Stimulated activated CD8-positive, alpha-beta memory T cell treated with anti-CD3 and anti-CD28 coated beads, Interleukin-7, amount 100 ng/mL, for 4 hours (primary cell): ENCODE measurements at regions not wholly inside any gene's neighbourhood (a gene's known extent, or its start where the extent isn't known, plus 50 kb on each side); places are given as distances from the start of the nearest gene placed in this dataset.

Source experiments
- DNase-seq, 2 donors: peaks; one replicate each; pipeline ENCODE4 v3.0.0-alpha.2; 2020; ENCODE audit warnings: low read depth in 2 of 2

DNA sequence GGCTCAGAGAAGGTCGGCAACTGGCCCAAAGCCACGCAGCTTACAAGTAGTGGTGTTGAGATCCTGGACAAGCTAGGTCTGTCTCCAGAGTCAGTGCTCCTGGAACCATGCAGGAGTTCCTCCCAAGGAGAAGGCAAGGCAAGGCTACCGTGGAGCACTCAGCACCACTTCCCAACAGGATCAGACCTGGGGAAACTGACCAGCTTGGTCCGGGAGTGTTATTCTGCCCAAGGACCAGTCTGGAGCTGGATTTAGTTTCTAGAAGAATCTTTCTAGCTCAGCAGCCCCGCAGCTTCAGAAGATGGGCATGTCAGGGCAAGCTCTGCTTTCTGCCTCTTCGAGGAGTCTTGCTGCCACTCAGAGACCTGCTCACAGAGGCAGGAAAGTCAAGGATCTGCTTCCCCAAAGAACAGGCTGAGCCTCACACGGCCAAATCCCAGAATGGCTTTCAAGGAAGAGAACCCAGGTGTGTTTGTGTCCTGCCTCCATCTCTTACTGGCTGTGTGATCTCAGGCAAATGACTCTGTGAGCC, 302.8 kb downstream of the MATN1 start:
- no peak for DNase-seq

DNA sequence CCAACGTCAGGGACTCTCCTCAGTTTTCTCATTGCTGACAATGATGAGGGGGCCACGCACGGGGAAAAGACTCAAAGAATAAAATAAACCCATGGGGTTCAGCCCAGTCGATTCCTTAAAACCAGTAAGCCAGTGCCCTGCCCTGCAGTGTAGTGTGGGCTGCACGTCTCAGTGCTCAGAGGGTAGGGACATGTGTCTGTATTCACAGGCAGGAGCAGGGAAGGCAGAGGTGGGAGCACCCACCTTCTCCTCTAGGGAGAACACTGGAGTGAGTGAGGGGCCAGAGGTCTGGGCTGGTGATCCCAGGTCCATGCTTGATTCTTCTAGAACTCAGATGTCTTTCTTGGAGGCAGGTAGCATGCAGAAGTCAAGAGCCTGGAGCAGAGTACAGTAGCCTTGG, 303.6 kb downstream of the MATN1 start:
- no peak for DNase-seq

GRCh38 chr1:30418939-30419720, 304.3 kb downstream of the MATN1 start:
- no peak for DNase-seq

GRCh38 chr1:30418061-30418938, 305.1 kb downstream of the MATN1 start:
- DNase-seq, result no peak

- no peak for DNase-seq
Measured at GRCh38 chr1:30417701-30418046, 305.7 kb downstream of the MATN1 start.

- no peak for DNase-seq
Measured at GRCh38 chr1:30417001-30417700, 306.2 kb downstream of the MATN1 start.

DNA sequence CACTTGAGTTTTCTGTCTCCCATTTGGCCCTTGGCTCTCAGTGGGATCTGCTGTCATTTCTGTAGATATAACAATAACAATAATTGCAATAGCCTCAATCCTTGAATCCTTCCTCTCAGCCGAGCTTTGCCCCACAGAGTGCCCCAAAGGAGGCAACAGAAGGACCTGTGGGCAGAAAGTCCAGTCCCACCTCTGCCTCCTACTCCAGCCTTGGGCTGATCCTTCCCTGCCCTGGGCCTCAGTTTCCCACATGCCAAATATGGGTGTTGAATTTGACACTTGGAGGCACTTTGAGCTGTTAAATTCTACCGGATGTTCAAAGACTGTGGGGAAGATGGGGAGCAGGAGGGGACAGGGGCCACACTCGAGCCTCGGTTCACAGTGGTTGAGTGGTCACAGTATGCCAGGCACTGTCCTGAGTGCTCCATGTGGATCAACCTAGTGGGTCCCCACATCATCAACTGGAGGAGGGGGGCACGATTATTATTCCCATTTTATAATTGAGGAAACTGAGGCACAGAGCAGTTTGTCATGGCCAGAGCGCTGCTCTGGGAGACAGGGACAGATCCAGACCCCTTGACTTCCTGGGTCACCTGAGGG, 307.1 kb downstream of the MATN1 start:
- DNase-seq, result no peak

DNA sequence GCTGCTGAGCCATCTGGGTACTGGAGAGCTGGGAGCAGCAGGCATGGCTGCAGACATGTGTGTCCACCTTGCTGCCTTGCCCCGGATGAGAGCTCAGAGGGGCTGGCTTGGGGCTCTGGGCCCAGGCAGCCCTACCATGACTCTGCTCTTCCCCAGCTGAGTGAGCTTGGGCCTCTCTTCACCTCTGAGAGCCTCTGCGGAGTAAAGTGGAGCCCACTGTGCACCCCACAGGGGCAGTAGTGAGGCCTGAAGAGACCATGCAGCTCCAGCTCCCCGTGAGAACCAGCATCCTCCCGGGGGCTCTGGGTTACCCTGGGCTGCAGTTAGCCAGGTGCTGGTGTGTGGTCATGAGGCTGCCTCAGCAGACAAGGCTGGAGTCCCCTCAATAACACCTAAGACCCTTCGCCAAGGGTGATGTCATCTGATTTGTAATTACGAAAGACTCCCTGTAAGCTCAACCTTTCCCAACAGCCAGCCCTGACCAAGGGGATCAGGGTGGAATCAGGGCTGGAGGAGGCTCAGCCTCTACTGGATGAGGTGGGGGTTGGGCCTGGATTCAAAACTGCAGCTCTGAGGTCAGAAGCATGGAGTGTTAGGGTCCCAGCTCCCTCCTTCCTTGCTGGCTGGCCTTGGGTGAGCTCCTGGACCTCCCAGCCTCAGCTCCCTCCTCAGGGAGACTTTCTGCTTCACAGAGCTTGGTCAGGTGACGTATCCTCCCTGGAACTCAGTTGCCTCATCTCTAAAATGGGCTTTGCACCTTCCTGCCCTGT, 308.0 kb downstream of the MATN1 start:
- no peak for DNase-seq

DNA sequence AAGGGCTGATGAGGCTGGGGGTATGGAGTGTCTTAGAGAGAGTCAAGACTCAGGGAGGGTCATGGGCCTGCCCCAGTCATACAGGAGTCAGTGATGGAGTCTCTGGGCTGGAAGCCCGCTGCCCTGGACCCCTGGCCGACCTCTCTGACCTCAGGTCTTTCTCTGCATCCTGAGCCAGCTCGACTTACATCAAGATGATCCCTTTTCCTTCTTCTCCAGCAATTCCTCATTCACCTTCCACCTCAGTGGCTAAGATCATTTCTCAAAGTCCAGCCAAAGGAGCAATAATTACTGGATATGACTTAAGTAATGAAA, 308.6 kb downstream of the MATN1 start:
- no peak for DNase-seq

DNA sequence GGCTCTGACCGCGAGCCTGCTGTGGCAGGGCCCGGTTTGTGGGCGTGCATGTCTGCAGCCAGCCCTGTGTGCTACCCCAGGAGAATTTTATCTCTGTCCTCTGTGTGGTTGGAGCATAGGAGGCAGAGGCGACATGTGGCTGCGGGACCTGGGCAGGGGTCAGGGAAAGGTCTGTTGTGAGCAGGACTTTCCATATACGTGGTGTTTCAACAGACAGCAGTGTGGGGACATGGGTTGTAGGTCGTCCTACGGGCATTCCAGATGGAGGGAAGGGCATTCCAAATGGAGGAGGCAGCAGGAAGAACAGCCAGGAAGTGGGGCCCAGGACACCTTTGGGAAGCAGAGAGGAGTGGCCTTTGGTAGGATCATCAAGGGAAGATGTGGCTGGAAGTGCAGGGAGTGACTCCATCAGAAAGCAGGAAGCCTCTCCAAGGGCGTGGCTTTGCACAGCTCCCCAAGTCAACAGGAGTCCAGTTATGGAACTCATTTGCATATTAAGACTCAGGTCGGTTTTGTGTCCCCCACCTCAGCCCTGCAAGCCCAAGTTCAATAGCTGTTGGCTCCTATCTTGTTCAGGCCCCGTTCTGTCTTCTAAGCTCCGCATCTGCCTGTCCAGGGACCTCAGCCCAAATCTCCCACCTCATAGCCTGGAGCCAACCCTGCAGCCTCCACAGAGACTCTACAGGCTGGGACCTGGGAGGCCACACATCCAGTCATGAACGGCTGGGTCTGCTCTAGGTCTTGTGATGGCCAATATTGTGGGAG, 309.1 kb downstream of the MATN1 start:
- DNase-seq, result no peak

DNA sequence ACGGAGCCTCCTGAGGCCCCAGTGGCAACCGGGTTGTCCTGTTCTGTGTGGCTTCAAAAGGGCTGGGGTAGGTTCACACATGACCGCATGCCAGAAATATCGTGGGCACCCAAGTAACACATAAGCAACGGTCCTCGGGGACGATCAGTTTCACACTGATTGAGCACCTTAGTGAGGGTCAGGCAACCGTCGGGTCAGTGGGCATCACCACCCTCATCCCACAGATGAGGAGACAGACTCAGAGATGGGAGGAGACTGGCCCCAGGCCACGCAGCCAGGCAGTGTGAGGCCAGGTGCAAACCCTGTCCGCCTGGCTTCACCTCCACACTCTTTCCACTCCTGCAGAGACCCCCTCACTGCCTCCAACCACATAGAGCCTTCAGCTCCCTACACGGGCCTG, 309.8 kb downstream of the MATN1 start:
- DNase-seq, result no peak

GRCh38 chr1:30413111-30413440, 310.3 kb downstream of the MATN1 start:
- no peak for DNase-seq

DNA sequence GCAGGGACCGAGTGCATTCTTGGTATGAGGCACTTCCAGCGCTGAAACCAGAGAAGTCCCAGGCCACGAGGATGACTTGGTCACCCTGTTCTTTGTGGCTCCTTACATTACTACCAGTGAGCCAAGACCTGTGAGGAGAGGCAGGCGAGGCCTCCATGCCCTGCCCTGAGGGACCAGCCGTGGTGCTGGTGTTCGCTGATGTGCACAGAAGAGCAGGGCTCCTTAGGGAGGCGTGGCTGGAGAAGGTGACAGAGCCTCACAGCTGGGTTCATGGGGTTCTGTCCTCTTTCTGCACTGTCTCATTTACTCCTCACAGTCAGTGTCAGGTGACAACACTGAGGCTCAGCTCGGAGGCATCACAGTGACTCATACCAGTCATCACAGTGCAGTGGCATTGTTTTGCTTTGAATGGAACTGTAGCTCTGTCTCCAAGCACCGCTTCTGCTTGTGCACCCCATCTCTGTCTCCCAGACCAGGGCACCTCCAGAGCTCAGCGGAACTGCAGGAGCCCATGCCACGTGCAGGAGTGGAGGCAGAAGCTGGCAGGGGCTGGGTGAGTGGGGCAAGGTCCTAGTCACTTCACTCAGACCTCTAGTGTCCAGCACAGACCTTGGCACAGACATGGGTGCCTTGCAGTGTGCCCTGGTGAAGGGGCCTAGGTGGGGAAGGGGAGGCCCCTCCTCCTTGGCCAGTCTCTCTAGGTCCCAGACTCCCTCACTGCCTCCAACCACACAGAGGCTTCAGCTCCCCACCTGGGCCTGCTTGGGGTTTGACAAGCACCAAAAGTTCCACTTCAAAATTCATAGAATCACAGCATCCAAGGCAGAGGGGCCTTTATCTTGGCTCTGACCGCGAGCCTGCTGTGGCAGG, 310.9 kb downstream of the MATN1 start:
- DNase-seq, result no peak

DNA sequence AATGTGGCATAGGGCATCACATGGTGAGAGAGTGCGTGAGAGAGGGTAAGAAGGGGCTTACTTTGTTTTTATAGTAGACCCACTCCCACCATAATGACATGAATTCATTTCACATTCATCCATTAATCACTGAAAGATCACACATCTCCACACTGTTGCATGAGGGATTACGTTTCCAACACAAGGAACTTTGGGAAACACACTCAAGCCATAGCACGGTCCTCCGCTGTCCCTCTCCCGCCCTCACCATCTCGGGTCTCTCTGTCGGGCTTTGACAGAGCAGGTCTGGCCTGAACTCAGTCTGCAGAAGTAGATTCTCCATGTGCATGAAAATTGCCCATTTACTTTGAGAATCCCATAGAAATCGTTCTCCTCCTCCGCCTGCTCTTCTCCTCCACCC, 312.2 kb downstream of the MATN1 start:
- DNase-seq, result no peak

- no peak for DNase-seq
Measured at GRCh38 chr1:30410153-30410851, 313.1 kb downstream of the MATN1 start.

GRCh38 chr1:30409476-30410152, 313.8 kb downstream of the MATN1 start:
- no peak for DNase-seq

GRCh38 chr1:30407865-30408580, 315.4 kb downstream of the MATN1 start:
- no peak for DNase-seq
